IMR-90 (cell line): ENCODE measurements at regions not wholly inside any gene's neighbourhood (a gene's known extent, or its start where the extent isn't known, plus 50 kb on each side); places are given as distances from the start of the nearest gene placed in this dataset.
"Not testable (repeated sequence)": the region's sequence is repeated elsewhere in the genome, so short reads cannot be mapped to it uniquely, and the experiment has no call there.

Experiments
- ATAC-seq: fragments of 200-7000 bp; cut with Tn5 transposase; 2 replicates; pipeline ENCODE4 v1.9.1; 2020; ENCODE audit warnings: low read depth, mild to moderate bottlenecking, moderate library complexity
- BruUV-seq: library from RNA; stranded (reverse); fragments of 400-500 nt; replicated peaks from 2 replicates; lab custom pipeline; 2021; lab: Mats Ljungman, UMichigan
- CTCF ChIA-PET: fragments of 300-600 bp; formaldehyde crosslinking; extraction: SDS; loops from one replicate; lab custom pipeline; 2021; ENCODE audit warnings: antibody characterized with exemption; lab: Yijun Ruan, JAX
- POLR2A ChIA-PET: fragments of 300-600 bp; sonication (Branson Sonifier 250); formaldehyde crosslinking; loops from one replicate; lab custom pipeline; 2022; ENCODE audit warnings: antibody characterized with exemption; ENCODE audit not compliant: unreplicated experiment; lab: Charles Lee
- DNase-seq: peaks from one replicate; pipeline ENCODE4 v3.0.0; 2013
- H2AFZ ChIP-seq: replicated peaks from 2 replicates; pipeline ENCODE3; 2013; ENCODE audit warnings: low read length, mild to moderate bottlenecking; ENCODE audit not compliant: poor library complexity
- H2AK5ac ChIP-seq: 2 replicates; pipeline ENCODE4 v1.6.1; 2013; ENCODE audit warnings: low read depth, low read length, inconsistent platforms
- H2AK9ac ChIP-seq: replicated peaks from 2 replicates; pipeline ENCODE3; 2013; ENCODE audit warnings: mild to moderate bottlenecking, low read depth, low read length, moderate library complexity; ENCODE audit not compliant: poor library complexity
- H2BK120ac ChIP-seq: 2 replicates; pipeline ENCODE4 v1.6.1; 2013; ENCODE audit warnings: low read depth, low read length, inconsistent platforms
- H2BK15ac ChIP-seq: 3 replicates; pipeline ENCODE4 v1.6.1; 2013; ENCODE audit warnings: low read depth, low read length, inconsistent platforms
- H2BK20ac ChIP-seq: 2 replicates; pipeline ENCODE4 v1.6.1; 2013; ENCODE audit warnings: low read depth, mild to moderate bottlenecking, inconsistent platforms, low read length, moderate library complexity
- H2BK5ac ChIP-seq: 2 replicates; pipeline ENCODE4 v1.6.1; 2013; ENCODE audit warnings: mild to moderate bottlenecking, low read depth, low read length, inconsistent platforms; ENCODE audit not compliant: poor library complexity, severe bottlenecking
- H3K14ac ChIP-seq: replicated peaks from 2 replicates; pipeline ENCODE4 v1.6.1; 2013; ENCODE audit warnings: low read depth, low read length, inconsistent platforms
- H3K18ac ChIP-seq: 2 replicates; pipeline ENCODE4 v1.6.1; 2013; ENCODE audit warnings: low read depth, low read length, control low read depth
- H3K23ac ChIP-seq: 2 replicates; pipeline ENCODE4 v1.6.1; 2013; ENCODE audit warnings: low read depth, low read length, inconsistent platforms
- H3K27ac ChIP-seq: 2 replicates; pipeline ENCODE4 v1.5.1; 2013; ENCODE audit warnings: mild to moderate bottlenecking, control low read depth, low read length; ENCODE audit not compliant: insufficient read depth
- H3K27me3 ChIP-seq: 2 replicates; pipeline ENCODE4 v1.6.1; 2013; ENCODE audit warnings: low read length; ENCODE audit not compliant: control insufficient read depth, insufficient read depth
- H3K36me3 ChIP-seq: 2 replicates; pipeline ENCODE4 v1.6.1; 2013; ENCODE audit warnings: low read length, mixed read lengths; ENCODE audit not compliant: control insufficient read depth, insufficient read depth
- H3K4ac ChIP-seq: 2 replicates; pipeline ENCODE4 v1.6.1; 2013; ENCODE audit warnings: low read depth, low read length, inconsistent platforms
- H3K4me1 ChIP-seq: 2 replicates; pipeline ENCODE4 v1.6.1; 2013; ENCODE audit warnings: low read length, mixed read lengths; ENCODE audit not compliant: control insufficient read depth, insufficient read depth
- H3K4me2 ChIP-seq: 2 replicates; pipeline ENCODE4 v1.6.1; 2013; ENCODE audit warnings: low read depth, mild to moderate bottlenecking, control low read depth, low read length, moderate library complexity
- H3K4me3 ChIP-seq: 2 replicates; pipeline ENCODE4 v1.5.1; 2013; ENCODE audit warnings: low read depth, mild to moderate bottlenecking, control low read depth, low read length, moderate library complexity; ENCODE audit not compliant: insufficient read depth
- H3K56ac ChIP-seq: 2 replicates; pipeline ENCODE4 v1.6.1; 2013; ENCODE audit warnings: low read length, inconsistent platforms; ENCODE audit not compliant: insufficient read depth; ENCODE audit errors: extremely low read depth
- H3K79me1 ChIP-seq, 2 experiments: 2 replicates each; pipeline ENCODE4 v1.6.1; 2013; ENCODE audit warnings: low read length in 2 of 2, inconsistent platforms in 1 of 2, low read depth in 1 of 2
- H3K9ac ChIP-seq: 2 replicates; pipeline ENCODE4 v1.6.1; 2013; ENCODE audit warnings: low read depth, low read length, control low read depth
- H3K9me1 ChIP-seq: 2 replicates; pipeline ENCODE4 v1.6.1; 2013; ENCODE audit warnings: low read length, inconsistent platforms; ENCODE audit not compliant: insufficient read depth
- H3K9me3 ChIP-seq: 2 replicates; pipeline ENCODE4 v1.6.1; 2013; ENCODE audit warnings: low read length; ENCODE audit not compliant: control insufficient read depth, insufficient read depth
- H4K20me1 ChIP-seq: 2 replicates; pipeline ENCODE4 v1.6.1; 2013; ENCODE audit warnings: low read length, inconsistent platforms; ENCODE audit not compliant: insufficient read depth
- H4K5ac ChIP-seq: 2 replicates; pipeline ENCODE4 v1.6.1; 2013; ENCODE audit warnings: mild to moderate bottlenecking, low read depth, low read length, control low read depth
- H4K8ac ChIP-seq, 2 experiments: 2 replicates each; pipeline ENCODE4 v1.6.1; 2013; ENCODE audit warnings: low read depth in 2 of 2, low read length in 2 of 2, control low read depth in 1 of 2, inconsistent platforms in 1 of 2
- H4K91ac ChIP-seq: 2 replicates; pipeline ENCODE4 v1.6.1; 2013; ENCODE audit warnings: low read depth, low read length, inconsistent platforms; ENCODE audit not compliant: insufficient read depth
- WGBS, 2 experiments: methylation state at CpG; one replicate each; pipeline versions ENCODE4 v1.1.5 to v1.1.7; 2013; ENCODE audit warnings: missing lambda C conversion rate in 2 of 2; ENCODE audit not compliant: insufficient read length in 1 of 2; ENCODE audit errors: extremely low coverage in 2 of 2; 5-methylcytosine and 5-hydroxymethylcytosine counted together
- dilution Hi-C: fragments of 300-500 bp; cut with HindIII; formaldehyde crosslinking; loops from one replicate; pipeline ENCODE4 v1.14.3; 2018; ENCODE audit warnings: low sequenced_read_pairs; ENCODE audit not compliant: unreplicated experiment
- in situ Hi-C: fragments of 300-500 bp; cut with MboI; formaldehyde crosslinking; loops from 3 replicates; pipeline ENCODE4 v1.14.3; 2019; ENCODE audit warnings: low sequenced_read_pairs, inconsistent platforms, mixed read lengths
- intact Hi-C: fragments of 100-400 bp; cut with micrococcal nuclease; formaldehyde crosslinking; loops from 2 replicates; pipeline ENCODE4 v1.10.0; 2022

- H2BK5ac ChIP-seq, DNase-seq, H3K4ac ChIP-seq, H3K18ac ChIP-seq, CTCF ChIA-PET, H3K56ac ChIP-seq, dilution Hi-C loops, H4K8ac ChIP-seq, H2BK120ac ChIP-seq, H2AFZ ChIP-seq, in situ Hi-C loops, H3K9me1 ChIP-seq, H3K9me3 ChIP-seq, H3K27me3 ChIP-seq, H3K27ac ChIP-seq, ATAC-seq, H4K91ac ChIP-seq, H3K23ac ChIP-seq, H4K20me1 ChIP-seq, H3K14ac ChIP-seq, H4K5ac ChIP-seq, H3K4me2 ChIP-seq, BruUV-seq, H3K4me1 ChIP-seq, H3K9ac ChIP-seq, POLR2A ChIA-PET, intact Hi-C loops, H3K4me3 ChIP-seq, H2BK15ac ChIP-seq, H2AK9ac ChIP-seq, H3K79me1 ChIP-seq, H3K36me3 ChIP-seq, H2AK5ac ChIP-seq, H2BK20ac ChIP-seq: not testable (repeated sequence)
- WGBS, 2 experiments, result no CpG with 5 or more reads among the region's 8 CpGs
Measured at GRCh38 chr12:114064034-114064433, 97.9 kb upstream of the RBM19 start.
